ENCODE measurements at regions not wholly inside any gene's neighbourhood (a gene's known extent, or its start where the extent isn't known, plus 50 kb on each side); places are given as distances from the start of the nearest gene placed in this dataset.

DNA sequence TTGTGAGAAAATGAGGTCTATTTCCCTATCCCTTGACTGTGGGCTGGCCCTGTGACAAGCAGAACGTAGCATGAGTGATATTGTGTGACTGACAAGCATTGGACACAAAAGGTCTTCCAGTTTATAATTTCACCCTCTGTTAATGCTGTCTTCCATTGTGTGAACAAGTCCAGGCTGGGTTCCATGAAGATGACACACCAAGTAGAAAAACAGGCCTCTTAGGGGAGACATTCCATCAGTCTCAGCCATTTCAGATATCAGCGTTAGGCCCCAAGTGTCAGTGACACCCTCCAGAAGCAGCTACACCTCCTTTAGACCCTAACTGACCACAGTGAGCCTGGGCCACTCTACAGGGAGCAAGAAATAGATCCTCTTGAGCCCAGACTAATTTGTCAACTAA lies 511.3 kb downstream of the FBXO15 start:
- TF ChIP-seq, protein P1, sequence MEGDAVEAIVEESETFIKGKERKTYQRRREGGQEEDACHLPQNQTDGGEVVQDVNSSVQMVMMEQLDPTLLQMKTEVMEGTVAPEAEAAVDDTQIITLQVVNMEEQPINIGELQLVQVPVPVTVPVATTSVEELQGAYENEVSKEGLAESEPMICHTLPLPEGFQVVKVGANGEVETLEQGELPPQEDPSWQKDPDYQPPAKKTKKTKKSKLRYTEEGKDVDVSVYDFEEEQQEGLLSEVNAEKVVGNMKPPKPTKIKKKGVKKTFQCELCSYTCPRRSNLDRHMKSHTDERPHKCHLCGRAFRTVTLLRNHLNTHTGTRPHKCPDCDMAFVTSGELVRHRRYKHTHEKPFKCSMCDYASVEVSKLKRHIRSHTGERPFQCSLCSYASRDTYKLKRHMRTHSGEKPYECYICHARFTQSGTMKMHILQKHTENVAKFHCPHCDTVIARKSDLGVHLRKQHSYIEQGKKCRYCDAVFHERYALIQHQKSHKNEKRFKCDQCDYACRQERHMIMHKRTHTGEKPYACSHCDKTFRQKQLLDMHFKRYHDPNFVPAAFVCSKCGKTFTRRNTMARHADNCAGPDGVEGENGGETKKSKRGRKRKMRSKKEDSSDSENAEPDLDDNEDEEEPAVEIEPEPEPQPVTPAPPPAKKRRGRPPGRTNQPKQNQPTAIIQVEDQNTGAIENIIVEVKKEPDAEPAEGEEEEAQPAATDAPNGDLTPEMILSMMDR (IDR thresholded peaks at IDR 0.05; ENCODE audit: low read depth, low read length, missing input control), result no peak
- TF ChIP-seq YY1 (IDR thresholded peaks at IDR 0.05), result no peak
- TF ChIP-seq, protein P2, sequence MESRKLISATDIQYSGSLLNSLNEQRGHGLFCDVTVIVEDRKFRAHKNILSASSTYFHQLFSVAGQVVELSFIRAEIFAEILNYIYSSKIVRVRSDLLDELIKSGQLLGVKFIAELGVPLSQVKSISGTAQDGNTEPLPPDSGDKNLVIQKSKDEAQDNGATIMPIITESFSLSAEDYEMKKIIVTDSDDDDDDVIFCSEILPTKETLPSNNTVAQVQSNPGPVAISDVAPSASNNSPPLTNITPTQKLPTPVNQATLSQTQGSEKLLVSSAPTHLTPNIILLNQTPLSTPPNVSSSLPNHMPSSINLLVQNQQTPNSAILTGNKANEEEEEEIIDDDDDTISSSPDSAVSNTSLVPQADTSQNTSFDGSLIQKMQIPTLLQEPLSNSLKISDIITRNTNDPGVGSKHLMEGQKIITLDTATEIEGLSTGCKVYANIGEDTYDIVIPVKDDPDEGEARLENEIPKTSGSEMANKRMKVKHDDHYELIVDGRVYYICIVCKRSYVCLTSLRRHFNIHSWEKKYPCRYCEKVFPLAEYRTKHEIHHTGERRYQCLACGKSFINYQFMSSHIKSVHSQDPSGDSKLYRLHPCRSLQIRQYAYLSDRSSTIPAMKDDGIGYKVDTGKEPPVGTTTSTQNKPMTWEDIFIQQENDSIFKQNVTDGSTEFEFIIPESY (IDR thresholded peaks at IDR 0.05), result no peak
- TF ChIP-seq TAF1 (conservative IDR thresholded peaks at IDR 0.05), result no peak
- TF ChIP-seq, protein P3, sequence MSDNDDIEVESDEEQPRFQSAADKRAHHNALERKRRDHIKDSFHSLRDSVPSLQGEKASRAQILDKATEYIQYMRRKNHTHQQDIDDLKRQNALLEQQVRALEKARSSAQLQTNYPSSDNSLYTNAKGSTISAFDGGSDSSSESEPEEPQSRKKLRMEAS (IDR thresholded peaks at IDR 0.05), result no peak
- no peak for TF ChIP-seq JUND (IDR thresholded peaks at IDR 0.05)
- TF ChIP-seq RAD21 (IDR thresholded peaks at IDR 0.05), result no peak
- no peak for TF ChIP-seq RXRA (IDR thresholded peaks at IDR 0.05)
- no peak for TF ChIP-seq EGR1 (IDR thresholded peaks at IDR 0.05; ENCODE audit: low read depth in 2 of 2)

Measured in liver (tissue), 3 donors.